Stimulated activated CD8-positive, alpha-beta memory T cell treated with anti-CD3 and anti-CD28 coated beads, Interleukin-4, amount 100 ng/mL, for 24 hours (primary cell): ENCODE measurements at regions not wholly inside any gene's neighbourhood (a gene's known extent, or its start where the extent isn't known, plus 50 kb on each side); places are given as distances from the start of the nearest gene placed in this dataset.

ENCODE experiments used
- DNase-seq: peaks from one replicate; pipeline ENCODE4 v3.0.0-alpha.2; 2020; ENCODE audit warnings: low read depth

DNA sequence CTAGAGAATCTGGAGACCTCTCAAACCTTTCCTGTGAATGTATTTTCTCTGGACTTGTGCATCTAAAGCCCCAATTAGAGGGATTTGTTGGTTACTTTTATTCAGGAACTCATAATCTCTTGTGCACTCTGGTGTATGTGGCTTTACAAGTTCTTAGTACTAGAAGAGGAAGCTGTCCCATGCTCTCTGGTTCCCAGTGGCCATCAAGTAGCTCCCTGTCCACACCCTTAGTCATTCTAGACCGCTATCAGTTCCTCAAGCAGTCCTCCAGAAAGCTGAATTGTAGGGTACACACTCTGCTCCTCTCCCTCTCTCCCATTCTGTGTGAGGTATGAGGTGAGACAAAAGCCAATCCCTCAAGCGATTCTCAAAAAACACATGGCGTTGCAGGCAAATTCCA is 470.3 kb downstream of the PTPRC start:
- no peak for DNase-seq

GRCh38 chr1:199112365-199112764 is 473.5 kb downstream of the PTPRC start:
- no peak for DNase-seq

DNA sequence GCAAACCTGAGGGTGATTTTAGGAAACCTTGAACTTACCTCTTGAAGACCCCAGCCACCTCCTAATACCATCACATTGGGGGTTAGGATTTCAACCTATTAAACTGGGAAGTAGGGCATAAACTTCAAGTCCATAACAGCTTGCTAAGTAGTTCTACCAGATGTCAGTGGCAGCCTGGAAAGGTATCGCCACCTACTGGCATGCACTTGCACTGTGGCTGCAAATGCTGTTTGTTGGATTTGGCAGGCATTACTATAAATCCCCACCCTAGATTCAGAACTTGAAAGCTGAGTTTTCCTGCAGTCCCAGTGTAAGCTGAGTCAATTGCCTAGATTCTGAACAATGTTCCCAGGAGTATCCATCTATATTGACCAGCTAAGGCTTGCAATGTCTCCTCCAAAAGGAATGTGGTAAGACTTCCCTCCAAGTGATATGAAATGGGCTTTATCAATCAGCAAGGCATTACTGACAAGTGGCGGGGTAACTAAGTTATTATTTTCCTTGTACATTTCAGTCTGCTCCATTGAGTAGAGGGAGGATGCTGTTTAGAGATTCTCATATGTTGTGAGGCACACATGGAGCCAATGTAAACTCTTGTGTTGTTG is 474.5 kb downstream of the PTPRC start:
- peak; percentile 49 for DNase-seq

DNA sequence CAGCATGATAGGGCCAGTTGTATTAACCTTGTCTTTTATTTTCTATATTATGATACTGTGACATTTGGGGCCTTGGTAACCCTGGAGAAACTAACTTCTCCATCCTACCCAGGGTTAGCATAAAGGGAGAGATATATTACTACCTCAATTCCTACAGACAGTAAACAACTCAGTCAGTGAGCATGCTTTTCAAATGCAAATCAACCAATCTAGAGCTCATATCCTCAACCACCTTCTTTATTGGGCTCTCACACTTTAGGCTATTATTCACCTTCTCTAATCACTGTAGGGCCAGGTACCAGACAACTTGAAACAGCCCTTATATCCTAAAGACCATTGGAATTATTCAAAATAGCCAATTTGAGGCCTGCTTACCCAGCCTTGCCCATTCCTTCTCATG is 477.6 kb downstream of the PTPRC start:
- no peak for DNase-seq

- DNase-seq: no peak
These were observed 482.2 kb downstream of the PTPRC start for GRCh38 chr1:199121047-199121446.

DNA sequence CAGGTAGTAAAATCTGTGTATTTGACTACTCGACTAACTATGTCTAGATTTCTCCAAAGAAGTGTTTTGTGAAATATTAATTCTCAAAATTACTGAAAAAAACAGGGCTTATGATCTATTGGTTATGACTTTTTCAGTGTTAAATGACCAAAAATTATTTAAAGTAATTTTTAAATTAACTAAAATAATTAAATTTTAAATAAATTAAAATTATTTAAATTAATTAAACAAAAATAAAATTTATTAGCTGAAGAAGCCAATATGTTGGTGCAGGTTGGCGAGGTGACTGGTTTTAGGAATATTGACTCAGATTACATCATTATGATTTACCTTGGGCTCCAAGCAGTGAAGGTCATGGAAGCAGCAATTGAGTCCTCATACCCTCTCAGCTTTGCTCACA is 483.2 kb downstream of the PTPRC start:
- no peak for DNase-seq

DNA sequence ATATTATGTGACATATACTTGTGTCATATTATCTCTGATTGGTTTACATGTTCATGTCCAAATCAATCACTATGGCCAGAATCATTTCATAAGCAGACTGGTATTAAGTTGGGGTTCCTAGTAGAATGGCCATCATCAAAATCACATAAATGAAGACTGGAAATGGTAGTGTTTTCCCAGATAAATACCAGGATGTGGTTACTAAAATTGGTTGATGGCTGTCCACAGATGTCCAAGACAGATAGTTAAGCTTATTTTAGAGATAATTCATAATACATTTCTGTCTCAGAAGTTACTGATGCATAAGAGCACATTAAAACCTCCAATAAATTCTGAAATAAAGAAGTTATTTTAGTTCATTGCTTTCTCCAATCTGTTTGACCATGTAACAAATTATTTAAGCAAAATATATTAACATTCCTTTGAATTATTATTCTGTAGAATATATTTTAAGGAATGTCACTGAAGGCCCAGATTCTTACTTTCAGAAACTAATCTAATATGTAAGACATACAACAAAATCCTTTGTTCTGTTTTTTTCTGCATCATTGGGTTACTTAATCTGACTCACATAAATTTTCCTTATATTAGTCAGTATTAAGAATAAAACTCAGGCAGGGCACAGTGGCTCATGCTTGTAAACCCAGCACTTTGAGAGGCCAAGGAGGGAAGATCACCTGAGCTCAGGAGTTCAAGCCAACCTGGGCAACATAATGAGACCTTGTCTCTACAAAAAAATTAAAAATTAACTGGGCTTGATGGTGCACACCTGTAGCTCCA is 483.9 kb downstream of the PTPRC start:
- no peak for DNase-seq

- no peak for DNase-seq
These were observed 484.8 kb downstream of the PTPRC start for GRCh38 chr1:199123615-199124014.

DNA sequence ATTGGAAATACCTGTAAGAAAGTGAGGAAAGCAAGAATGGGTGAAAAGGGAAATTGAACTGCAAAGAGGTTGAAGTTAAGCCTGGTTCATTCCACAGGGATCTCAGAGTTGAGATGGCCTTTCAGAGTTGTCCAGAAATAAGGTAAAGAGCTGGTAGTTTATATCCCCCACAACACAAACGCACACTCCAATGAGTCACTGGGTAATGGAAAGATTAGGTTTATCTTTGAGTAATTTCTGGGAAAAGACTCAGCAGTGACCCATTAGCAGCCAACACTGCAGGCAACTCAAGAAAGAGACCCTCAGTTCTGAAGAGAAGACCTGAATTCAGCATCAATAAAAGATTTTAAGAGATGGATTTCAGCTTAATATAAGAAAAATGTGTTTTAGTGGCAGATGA is 485.5 kb downstream of the PTPRC start:
- DNase-seq: no peak

- no peak for DNase-seq
These were observed 490.4 kb downstream of the PTPRC start for GRCh38 chr1:199129247-199129646.

- DNase-seq: no peak
These were observed 493.2 kb downstream of the PTPRC start for GRCh38 chr1:199132006-199132405.

DNA sequence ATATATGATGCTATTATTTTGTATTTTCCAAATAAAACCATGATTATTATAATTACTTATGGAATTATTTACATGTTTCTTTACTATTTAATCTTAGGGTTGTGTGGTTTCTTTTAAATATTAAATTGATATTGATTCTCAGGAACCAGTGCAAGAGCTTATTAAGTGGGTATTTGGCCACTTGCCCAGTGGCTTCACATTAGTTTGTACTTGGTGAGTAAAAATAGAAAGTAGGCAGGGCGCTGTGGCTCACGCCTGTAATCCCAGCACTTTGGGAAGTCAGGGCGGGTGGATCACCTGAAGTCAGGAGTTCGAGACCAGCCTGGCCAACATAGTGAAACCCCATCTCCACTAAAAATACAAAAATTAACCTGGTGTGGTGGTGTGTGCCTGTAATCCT is 497.1 kb downstream of the PTPRC start:
- DNase-seq: no peak

DNA sequence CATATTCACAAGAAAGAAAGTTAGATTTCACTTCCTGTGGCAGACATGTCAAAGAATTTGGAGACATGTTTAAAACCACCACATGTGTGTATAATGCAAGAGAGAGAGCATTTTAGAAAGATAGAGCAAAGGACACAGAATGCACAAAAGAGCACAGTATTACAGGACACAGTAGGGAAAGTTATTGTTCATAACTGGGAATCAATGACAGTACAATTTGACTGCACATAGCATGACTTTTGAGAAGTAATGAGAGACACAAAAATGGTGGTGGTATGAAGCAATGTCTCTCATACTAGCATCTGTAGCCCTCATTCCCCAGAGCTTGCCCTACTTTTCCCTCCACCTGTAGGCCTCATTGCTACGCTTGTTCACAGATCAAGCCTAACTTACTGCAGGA is 499.2 kb downstream of the PTPRC start:
- no peak for DNase-seq

GRCh38 chr1:199149591-199149990 is 510.8 kb downstream of the PTPRC start:
- DNase-seq: no peak

DNA sequence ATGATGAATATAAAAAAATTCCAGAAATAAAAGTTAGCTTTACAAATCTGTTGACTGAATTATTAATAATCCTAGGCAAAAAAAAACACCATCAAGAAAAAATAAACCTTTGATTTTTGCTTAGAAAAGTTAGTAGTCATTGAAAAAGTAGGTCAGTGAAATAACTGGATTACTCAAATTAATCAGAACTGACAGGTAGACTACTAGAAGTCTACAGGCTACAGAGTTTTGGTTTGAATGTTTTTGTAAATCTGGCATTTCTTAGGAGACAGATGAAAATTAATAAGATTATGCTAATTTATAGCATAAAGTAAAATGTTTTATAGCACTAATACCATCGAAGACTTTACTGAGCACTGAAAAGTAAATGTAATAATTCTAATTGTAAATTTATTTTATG is 511.9 kb downstream of the PTPRC start:
- DNase-seq: no peak

- no peak for DNase-seq
These were observed 513.0 kb downstream of the PTPRC start for GRCh38 chr1:199151634-199152425.

GRCh38 chr1:199152676-199153075 is 513.8 kb downstream of the PTPRC start:
- DNase-seq: no peak

- no peak for DNase-seq
These were observed 516.6 kb downstream of the PTPRC start for GRCh38 chr1:199155166-199156019.

- DNase-seq: no peak
These were observed 518.7 kb downstream of the PTPRC start for GRCh38 chr1:199157494-199157893.

DNA sequence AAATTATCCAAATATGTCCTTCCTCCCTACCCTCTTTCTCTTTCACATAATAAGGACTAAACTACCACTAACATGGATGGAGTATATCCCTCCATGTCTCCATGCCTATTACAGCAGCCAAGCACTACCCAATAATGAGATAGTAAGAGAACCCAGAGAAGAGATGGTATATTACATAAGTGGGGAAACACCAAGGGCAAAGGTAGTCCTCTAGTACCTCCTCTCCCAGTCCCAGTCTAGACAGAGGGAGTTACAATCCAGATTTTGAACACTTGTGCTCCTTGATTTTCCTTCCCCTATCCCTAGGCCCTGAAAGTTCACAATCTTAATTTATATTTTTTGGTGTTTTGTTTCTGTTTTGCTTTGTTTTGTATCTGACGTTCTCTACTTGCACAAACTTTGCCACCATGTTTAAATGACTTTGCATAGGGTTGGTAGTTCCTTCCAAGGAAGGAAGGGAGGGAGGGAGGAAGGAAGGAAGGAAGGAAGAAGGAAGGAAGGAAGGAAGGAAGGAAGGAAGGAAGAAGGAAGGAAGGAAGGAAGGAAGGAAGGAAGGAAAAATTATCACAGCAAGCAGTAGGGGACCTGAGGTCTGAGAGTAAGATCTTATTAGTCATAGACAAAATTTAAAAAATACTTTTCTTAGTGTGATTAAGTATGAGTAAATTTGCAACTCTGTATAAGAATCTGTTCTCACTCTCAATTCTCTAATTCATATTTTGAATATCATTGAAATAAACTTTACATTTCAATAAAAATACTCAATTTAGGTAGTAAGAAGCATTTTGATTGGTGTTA is 521.9 kb downstream of the PTPRC start:
- no peak for DNase-seq

GRCh38 chr1:199161319-199161680 is 522.5 kb downstream of the PTPRC start:
- no peak for DNase-seq
